Testis (tissue), 2 donors: ENCODE measurements at regions not wholly inside any gene's neighbourhood (a gene's known extent, or its start where the extent isn't known, plus 50 kb on each side); places are given as distances from the start of the nearest gene placed in this dataset.

Experiments
- DNase-seq: peaks from one replicate; pipeline ENCODE4 v3.0.0-alpha.2; 2019
- H3K27ac ChIP-seq, 2 donors: fragments of 200-600 bp; sonication (generic); one replicate each; pipeline ENCODE4 v1.5.1; 2019
- H3K27me3 ChIP-seq: fragments of 200-600 bp; sonication (generic); one replicate; pipeline ENCODE4 v1.5.1; 2019
- H3K36me3 ChIP-seq: fragments of 200-600 bp; sonication (generic); one replicate; pipeline ENCODE4 v1.5.1; 2017; ENCODE audit warnings: low read depth; ENCODE audit errors: missing control alignments
- H3K4me1 ChIP-seq: fragments of 200-600 bp; sonication (generic); one replicate; pipeline ENCODE4 v1.5.1; 2019
- H3K4me3 ChIP-seq, 2 donors: fragments of 200-600 bp; sonication (generic); one replicate each; pipeline ENCODE4 v1.5.1; 2017 to 2019
- H3K9me3 ChIP-seq: fragments of 200-600 bp; sonication (generic); one replicate; pipeline ENCODE4 v1.5.1; 2017
- CTCF ChIP-seq, 3 experiments: fragments of 450-650 bp in 2 of 3; fragments of 200-600 bp in 1 of 3; sonication (generic) in 1 of 3; IDR thresholded peaks; one replicate each; pipeline ENCODE4 v1.5.1; 2016 to 2019; ENCODE audit warnings: antibody characterized with exemption in 3 of 3, mild to moderate bottlenecking in 2 of 3, moderate library complexity in 1 of 3
- POLR2A ChIP-seq: fragments of 450-650 bp; IDR thresholded peaks from one replicate; pipeline ENCODE4 v1.6.1; 2017; ENCODE audit warnings: antibody characterized with exemption, mild to moderate bottlenecking, moderate library complexity
- WGBS, 2 donors: methylation state at CpG; one replicate each; pipeline ENCODE4 v1.1.5; 2018; 5-methylcytosine and 5-hydroxymethylcytosine counted together
- intact Hi-C: fragments of 100-400 bp; cut with DNase I; formaldehyde crosslinking; loops from one replicate; pipeline ENCODE4 v1.15.1; 2023; ENCODE audit warnings: low total_unique reads

DNA sequence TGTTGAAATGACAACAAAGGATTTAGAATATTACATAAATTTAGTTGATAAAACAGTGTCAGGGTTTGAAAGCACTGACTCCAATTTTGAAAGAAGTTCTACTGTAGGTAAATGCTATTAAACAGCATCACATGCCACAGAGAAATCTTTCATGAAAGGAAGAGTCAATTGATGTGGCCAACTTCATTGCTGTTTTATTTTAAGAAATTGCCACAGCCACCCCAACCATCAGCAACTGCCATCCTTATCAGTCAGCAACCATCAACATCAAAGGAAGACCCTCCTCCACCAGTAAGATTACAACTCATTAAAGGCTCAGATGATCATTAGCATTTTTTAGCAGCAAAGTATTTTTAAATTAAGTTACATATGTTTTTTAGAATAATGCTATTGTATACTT, 54.6 kb upstream of the RAB9B start:
- TF ChIP-seq CTCF (IDR thresholded peaks at IDR 0.05) (no peak), POLR2A (no peak)
- DNase-seq: no peak
- Histone ChIP-seq H3K4me1 (no peaks in the 10 kb centered on the region), H3K36me3 (no peaks in the 10 kb centered on the region), H3K27me3 (no peaks in the 10 kb centered on the region), H3K4me3 (no peak overlapping the region), H3K9me3 (no peaks in the 10 kb centered on the region), H3K27ac (no peak overlapping the region)
- intact Hi-C loops: no loop called here

DNA sequence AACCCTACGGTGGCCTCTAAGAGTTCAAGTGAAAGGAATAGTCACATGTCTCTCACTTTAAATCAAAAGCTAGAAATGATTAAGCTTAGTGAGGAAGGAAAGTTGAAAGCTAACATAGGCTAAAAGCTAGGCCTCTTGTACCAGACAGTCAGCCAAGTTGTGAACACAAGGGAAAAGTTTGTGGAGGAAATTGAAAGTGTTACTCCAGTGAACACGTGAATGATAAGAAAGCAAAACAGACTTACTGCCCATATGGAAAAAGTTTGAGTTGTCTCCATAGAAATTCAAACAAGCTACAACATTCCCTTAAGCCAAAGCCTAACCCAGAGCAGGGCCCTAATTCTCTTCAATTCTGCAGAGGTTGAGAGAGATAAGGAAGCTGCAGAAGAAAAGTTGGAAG, 51.5 kb upstream of the RAB9B start:
- Histone ChIP-seq H3K36me3 (no peaks in the 10 kb centered on the region), H3K27me3 (no peaks in the 10 kb centered on the region), H3K27ac (no peak overlapping the region), H3K4me3 (no peak overlapping the region), H3K4me1 (no peaks in the 10 kb centered on the region), H3K9me3 (no peaks in the 10 kb centered on the region)
- TF ChIP-seq POLR2A: no peak
- no peak for TF ChIP-seq CTCF (IDR thresholded peaks at IDR 0.05)
- intact Hi-C loops: no loop called here
- WGBS, 2 donors: 40 to 59% methylated on average over 2 of the region's 2 CpGs
- no peak for DNase-seq

DNA sequence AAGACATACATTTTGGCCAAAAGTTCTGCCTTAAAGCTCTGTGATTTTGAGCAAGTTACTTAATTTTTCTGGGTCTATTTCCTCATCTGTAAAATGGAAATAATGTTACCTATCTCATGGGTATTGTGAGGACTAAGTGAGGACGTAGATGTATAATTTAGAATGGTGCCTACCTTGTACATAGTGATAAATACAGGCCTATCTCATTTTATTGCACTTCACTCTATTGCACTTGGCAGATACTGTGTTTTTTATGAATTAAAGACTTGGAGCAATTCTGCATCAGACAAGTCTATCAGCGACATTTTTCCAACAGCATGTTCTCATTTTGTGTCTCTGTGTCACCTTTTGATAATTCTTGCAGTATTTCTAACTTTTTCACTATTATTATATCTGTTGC, 50.9 kb upstream of the RAB9B start:
- H3K36me3 ChIP-seq: no peaks in the 10 kb centered on the region
- no peak overlapping the region for H3K27ac ChIP-seq
- no peak for TF ChIP-seq CTCF (IDR thresholded peaks at IDR 0.05)
- no peak for TF ChIP-seq POLR2A
- WGBS, 2 donors: 74 to 85% methylated on average over 2 of the region's 2 CpGs
- intact Hi-C loops: no loop called here
- no peak for DNase-seq
- H3K9me3 ChIP-seq: no peaks in the 10 kb centered on the region
- H3K4me3 ChIP-seq: no peak overlapping the region
- H3K27me3 ChIP-seq: no peaks in the 10 kb centered on the region
- no peaks in the 10 kb centered on the region for H3K4me1 ChIP-seq
